Left lobe of liver (tissue), 2 donors: ENCODE measurements at regions not wholly inside any gene's neighbourhood (a gene's known extent, or its start where the extent isn't known, plus 50 kb on each side); places are given as distances from the start of the nearest gene placed in this dataset.
"Not testable (repeated sequence)": the region's sequence is repeated elsewhere in the genome, so short reads cannot be mapped to it uniquely, and the experiment has no call there.

ENCODE experiments used
- ATAC-seq: fragments of 200-7000 bp; cut with Tn5 transposase; one replicate; pipeline ENCODE4 v1.9.1; 2020; ENCODE audit warnings: mild to moderate bottlenecking, moderate library complexity
- DNase-seq: peaks from one replicate; pipeline ENCODE4 v3.0.0-alpha.2; 2020; ENCODE audit warnings: low spot score
- donor health status: DM: no; HTN: no; CAD: no; lungs with moderate emphysema.
- donor health status: DM: no; HTN: yes; CAD: no.

DNA sequence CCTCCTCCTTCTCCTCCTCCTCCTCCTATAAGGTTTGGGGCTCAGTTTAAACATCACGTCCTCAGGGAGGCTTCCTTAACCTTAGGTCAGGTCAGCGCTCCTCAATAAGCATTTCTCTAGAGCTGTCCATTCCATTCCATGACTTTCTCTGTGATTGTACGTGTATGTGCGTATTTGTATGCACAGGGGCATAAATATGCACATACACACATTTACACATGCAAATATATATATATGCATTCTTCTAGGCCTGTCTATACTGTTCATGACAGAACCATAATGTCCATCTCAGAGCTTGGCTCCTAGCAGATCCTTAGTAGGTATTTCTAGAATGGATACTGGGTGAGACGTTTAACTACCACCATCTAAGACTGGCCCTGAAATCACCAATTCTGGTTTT is 258.6 kb downstream of the STIM2 start:
- no peak for ATAC-seq

DNA sequence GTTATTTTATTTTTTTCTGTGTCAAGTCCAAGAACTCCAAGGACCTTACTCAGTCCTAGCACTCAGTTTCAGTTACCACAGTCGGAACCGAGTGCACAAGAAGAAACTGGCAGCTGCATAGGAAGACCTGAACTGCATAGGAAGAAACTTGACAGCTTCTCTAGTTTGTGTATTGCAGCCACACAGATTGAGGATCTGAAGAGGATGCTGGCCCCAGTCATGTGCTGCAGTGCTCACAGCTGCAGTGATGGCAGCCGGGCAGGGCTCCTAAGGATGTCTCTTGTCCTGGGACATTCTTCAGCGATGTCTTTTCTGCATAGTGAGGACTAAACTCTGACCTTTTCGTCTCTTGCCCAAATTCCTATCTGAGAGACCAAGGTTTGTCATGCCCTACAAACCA is 261.2 kb downstream of the STIM2 start:
- DNase-seq: no peak
- no peak for ATAC-seq

More for the DNA sequence above, 258.6 kb downstream of the STIM2 start:
- DNase-seq: no peak

DNA sequence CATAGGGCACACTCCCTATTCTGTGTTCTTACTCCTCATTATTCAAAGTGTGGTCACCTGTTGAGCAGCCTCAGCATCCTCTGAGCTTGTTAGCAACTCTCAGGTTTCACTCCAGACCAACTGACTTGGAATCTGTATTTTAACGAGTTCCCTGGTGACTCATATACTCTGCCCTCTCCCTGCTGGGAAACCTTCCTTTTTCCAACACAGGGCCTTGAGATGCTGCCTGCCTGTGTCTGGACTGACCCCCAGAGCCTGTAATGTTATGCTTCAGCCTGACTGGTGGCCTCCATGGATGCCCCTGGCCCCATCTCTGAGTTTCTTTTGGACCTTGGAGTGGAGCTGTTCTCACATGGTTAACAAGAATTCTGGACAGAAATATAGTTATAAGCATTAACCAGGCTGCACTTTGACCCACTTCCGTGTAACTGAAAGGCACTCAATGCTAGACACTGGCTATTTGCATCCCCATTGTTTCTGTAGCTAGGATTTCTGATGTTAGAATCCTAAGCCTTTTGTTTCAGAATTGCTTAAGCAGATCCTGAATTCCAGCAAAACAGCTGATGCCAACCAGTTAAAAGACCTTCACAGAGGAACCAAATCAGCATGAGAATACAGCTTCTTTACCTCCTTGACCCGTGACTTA is 262.6 kb downstream of the STIM2 start:
- DNase-seq (no peak), ATAC-seq (no peak)

DNA sequence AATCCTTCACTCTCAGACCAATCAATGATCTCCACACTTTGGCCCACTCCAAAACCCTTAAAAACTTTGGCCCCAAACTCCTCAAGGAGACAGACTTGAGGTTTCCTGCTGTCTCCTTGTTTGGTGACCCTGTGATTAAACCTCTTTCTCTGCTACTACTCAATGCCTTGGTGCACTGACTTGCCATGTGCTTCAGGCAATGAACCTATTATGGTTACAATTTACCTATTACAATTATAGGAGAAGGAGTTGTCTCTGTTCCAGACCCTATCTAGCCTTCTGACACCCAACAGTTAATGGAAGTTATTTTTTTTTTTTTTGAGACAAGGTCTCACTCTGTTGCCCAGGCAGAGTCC is 263.1 kb downstream of the STIM2 start:
- ATAC-seq (no peak), DNase-seq (no peak)

DNA sequence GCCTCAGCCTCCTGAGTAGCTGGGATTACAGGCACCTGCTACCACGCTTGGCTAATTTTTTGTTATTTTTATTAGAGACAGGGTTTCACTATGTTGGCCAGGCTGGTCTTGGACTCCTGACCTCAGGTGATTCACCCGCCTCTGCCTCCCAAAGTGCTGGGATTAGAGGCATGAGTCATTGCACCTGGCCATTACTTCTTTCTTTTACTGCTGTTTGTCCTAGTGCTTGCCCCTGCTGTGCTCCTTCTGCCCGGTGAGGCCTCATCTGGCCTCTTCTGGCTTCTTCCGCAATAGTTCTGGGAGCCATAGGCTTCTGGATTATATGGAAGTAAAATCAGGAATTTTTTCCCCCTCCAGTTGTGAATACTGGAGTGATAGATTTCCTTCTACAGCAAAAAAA is 266.3 kb downstream of the STIM2 start:
- not testable (repeated sequence) for DNase-seq, ATAC-seq

DNA sequence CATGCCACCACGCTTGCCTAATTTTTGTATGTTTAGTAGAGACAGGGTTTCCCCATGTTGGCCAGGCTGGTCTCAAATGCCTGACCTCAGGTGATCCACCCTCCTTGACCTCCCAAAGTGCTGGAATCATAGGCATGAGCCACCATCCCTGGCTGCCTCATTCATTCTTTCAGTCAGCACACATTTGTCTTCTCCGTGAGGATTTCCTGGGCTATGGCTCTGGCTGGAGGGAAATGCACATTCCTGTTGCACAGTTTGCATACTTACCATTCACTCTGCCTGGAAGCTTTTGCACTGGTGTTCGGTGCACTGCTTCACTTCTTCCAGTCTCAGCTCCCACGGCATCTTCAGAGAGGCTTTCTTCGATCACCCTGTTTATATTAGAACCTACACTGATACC is 267.8 kb downstream of the STIM2 start:
- DNase-seq (no peak), ATAC-seq (no peak)

DNA sequence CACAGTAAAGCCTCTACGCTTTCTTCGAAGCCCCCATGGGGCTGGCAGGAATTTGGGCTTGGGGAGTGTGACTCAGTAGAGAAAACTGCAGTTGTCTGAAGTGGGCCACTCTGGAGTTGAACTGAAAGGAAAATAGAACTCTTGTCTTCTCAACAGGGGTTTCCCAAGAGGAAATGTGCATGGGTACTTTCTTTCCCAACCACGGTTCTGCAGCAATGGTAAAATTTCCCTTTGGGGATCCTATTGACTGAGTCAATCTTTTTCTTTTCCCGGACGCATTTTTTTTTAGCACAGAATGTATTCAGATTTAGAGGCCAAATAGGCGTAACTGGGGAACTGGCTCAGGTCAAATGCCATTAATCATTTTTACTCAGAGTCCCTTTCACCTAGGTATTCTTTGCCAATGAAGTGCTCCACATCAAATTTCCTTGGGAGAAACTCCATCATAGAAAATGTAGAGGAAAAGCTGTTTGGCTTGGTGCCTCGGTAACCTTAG is 269.3 kb downstream of the STIM2 start:
- DNase-seq: no peak

DNA sequence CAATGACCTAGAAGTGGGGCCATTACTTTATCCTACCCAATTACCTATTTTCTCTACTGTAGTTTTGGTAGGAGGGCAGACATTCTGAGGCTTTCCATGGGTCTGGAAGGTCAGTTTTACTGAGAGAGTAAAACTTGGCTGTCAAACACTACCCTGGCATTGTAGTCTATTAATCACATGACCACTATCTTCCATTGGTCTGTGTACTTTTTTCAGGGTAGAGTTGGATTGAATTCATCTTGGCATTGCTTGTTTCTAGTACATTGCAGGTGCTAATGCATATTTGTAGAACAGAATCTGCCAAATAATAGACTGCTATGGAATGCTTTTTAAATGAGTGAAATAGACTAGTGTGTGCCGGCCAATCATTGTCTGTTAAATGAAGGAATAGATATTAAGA is 271.9 kb downstream of the STIM2 start:
- no peak for ATAC-seq

More for the DNA sequence above, 269.3 kb downstream of the STIM2 start:
- no peak for ATAC-seq

DNA sequence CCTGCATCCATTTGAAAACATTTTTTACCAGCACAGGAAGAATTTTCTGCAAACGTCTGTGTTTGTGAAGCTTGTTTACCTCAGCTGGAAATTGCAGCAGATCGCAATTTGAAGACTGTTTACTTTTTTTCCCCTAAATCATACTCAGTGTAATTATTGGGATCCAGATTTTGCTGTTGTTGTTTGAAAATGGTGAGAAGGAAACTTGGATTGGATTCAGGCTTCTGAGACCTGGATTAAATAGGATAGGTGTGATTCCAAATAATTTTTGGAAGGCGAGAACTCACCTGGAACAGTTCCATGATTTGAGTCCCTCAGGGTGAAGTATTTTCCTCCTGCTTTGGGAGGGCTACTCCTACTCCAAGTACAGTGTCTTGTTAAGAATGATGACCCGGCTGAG is 279.8 kb downstream of the STIM2 start:
- no peak for DNase-seq
- ATAC-seq: no peak

More for the DNA sequence above, 271.9 kb downstream of the STIM2 start:
- no peak for DNase-seq

DNA sequence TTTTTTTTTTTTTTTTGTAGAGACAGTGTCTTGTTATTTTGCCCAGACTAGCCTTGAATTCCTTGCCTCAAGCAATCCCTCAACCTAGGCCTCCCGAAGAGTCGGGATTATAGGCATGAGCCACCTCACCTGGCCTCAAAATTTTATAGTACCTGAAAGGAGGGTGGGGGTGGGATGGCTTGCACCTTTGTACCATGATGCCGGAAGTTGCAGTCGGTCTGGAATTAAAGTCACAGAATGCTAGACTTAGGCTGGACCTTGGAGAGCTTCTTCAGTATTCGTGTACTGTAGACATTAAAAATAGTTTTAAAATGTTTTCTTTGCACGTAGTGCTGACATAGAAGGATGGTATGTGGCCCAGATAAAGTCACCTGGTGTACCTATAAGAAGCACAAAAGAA is 280.9 kb downstream of the STIM2 start:
- DNase-seq: no peak
- no peak for ATAC-seq

DNA sequence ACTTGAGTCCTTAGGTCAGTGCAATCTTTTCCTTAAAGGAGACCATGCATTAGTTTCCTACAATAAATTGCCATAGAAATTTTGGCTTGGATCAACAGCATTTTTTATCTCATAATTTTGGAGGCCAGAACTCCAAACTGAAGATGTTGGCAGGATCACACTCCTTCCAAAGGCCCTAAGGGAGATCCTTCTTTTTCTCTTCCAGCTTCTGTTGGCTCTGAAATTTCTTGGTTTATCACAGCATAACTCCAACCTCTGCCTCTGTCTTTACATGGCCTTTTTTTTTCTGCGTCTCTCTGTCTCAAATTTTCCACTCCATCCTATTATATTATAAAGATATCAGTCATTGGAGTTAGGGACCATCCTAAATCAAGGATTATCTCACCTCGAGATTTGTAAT is 282.2 kb downstream of the STIM2 start:
- ATAC-seq: no peak

DNA sequence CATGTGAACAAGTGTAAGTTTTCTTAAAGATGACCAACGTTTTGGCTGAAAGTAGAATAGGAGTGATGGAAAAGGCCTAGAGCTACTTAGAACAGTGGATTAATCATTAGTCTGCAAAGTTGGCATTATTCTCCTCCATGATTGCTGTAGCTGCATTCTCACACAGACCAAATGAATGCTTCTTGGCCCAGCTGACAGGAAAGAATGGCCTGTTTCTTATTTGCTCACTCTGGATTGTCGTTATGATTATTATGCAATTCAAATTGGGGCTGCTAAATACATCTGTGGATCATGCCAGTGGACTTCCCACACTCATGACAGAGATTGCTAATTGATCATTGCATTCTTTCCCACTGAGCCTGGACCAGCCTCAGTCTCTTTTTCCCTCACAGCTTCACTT is 285.0 kb downstream of the STIM2 start:
- ATAC-seq (no peak), DNase-seq (no peak)

More for the DNA sequence above, 282.2 kb downstream of the STIM2 start:
- DNase-seq: no peak

DNA sequence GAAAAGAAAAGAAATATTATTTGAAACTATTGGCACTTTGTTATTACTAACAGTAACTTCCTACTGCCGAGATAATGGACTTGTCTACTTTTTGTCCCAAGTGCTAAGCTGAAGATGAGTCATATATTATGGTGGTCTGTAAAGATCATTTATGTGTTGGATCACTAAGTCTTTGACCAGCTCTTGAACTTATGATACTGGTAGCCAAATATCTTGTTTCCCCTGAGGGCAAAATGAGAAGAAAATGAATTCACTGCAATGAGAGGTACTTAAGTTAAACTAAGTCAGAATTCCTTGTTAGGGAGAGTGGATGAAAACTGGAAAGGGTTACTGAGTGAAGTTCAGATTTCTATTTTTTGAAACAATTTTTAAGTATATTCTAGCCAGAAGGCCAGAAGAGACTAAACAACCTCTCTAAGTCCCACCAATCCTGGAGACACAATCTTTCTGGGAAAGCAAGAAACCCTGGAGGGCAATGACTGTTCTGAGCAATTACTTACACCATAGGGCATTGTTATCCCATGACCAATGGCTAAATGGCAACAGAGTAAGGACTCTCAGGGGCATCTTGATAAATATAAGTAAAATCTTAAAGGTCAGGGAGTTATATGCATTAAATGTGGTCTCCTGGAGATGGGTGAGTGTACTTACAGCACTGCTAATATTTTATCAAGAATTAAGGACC is 287.7 kb downstream of the STIM2 start:
- DNase-seq (no peak), ATAC-seq (no peak)

DNA sequence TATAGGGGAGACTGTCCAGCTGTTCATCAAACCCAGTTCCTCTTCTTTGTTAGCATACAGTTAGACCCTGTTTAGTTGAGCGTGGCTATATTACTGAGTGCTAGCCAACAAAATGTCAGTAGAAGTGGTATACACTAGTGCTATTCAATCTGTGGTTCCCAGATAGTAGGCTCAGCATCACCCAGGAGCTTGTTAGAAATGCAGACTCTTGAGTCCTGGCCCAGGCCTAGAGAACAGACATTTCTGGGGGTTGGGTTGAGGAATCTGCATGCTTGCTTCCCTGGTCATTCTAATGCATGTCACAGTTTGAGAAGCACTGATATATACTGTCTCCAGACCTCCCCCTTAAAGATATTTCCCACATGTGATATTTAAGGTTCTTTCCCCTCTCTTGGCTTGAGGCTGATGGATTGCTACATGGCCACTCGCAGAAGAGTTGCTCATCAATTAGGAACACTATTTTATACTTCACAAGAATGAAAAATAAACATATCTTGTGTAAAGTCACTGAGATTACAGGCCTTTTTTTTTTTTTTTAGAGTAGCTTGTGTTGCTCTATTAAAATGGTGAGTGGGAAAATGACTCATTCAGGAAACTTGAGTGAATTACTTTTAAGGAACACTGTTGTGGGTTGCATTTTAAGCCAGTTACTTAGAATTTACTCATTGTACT is 289.0 kb downstream of the STIM2 start:
- no peak for DNase-seq
- ATAC-seq: no peak

DNA sequence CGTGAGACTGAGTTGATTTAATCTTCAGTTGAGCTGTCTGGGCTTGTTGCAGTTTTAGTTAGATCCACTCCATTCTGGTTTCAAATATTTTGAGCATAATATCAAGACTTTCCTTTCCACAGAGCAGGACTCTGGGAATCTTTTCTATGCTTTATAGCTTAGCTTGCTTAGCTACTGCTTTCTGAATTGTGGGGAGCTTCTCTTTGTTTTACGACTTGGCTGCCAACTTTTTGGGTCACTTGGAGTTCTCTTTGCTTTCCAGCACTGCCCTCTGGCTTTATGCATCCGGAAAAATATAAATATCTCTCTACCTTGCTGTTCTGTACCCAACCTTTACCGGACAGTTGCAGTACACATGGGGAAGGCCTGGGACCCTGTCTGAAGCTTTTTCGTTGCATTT is 292.1 kb downstream of the STIM2 start:
- no peak for DNase-seq
- ATAC-seq: no peak

DNA sequence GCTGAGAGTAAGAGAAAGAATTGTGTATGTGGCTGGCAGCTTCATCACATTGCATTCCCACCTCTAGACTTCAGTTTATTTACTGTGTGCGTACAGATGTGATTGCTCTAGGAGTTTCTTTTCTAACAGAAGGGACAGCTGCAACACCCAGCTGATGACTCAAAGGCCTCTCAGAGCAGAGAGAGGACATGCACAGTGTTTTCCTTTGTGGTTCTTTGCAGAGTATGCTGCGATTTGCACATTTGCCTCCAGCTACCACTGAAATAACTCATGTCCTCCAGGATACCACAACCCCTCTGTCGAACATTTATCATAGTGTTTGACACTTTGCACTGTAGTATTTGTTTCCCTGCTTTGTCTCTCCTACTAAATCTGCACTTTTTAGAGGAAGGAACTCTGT is 294.1 kb downstream of the STIM2 start:
- ATAC-seq (no peak), DNase-seq (no peak)

DNA sequence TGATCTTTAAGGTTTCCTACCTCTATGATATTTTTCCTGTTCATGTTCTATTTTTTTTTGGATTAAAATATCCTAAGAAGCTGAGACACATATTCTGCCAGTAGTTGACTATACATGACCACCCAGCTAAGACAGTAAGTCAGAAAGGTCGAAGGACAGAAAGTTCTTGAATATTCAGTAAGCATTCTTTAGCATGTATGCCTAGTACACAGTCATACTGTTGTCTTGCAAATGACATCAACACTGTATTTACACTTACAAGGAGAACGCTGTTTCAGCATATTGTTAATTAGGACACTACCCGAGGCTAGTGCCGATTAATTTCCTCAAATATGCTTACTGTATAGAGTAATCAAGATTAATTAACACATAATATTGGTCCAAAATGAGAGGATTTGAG is 300.6 kb downstream of the STIM2 start:
- DNase-seq: no peak
- ATAC-seq: no peak

DNA sequence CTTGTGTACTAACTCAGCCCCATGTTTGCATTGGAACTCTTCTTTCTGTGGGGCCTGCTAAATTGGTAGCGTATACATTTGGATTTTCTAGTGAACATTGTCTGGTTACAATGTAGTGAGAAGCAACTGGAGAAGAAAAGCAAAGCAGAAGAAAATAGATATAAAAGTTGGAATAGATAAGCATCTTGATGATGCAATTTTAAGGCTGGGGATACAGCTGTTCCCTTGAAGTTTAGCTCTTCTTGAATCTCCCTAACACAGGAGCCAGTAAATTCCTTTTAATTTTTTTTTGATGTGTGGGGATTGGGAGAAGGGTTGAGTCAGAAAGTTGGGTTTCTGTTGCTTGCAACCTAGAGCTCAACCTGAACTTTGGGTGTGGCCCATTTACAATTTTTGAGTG is 308.1 kb downstream of the STIM2 start:
- no peak for ATAC-seq

DNA sequence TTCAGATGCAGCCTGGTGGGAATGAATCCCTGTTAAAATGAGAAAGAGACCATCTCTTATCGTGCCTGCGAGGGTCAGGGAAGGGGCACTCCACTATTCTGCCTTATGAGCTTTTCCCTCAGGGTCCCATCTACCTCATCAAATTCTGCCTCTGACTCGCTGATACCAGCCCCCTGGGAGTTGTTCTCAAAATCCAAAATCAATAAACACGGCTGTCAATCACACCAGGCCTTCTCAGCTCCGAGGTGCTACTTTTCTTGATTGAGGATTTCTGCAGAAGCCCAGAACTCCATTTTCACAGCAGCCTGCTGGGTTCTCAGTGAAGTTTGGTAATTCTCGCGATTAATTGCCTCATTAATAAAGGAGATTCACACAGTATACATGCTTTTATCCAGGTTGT is 312.6 kb downstream of the STIM2 start:
- ATAC-seq: no peak

More for the DNA sequence above, 308.1 kb downstream of the STIM2 start:
- DNase-seq: no peak

DNA sequence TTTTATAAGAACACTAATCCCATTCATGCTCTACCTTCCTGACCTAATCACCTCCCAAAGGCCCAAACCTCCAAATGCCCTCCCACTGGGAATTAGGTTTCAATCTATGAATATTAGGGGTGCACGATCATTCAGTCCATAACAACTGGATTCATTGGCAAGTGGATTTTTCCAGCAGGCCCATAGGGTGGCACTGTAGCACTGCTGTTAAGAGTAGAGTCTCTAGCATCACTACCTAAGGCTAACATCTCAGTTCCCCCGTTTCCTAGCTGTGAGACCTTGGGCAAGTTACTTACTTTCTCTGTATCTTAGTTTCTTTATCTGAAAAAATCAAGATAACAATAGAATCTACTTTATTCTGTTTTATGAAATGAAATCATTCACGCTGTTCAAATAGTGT is 315.8 kb downstream of the STIM2 start:
- DNase-seq: no peak

More for the DNA sequence above, 312.6 kb downstream of the STIM2 start:
- no peak for DNase-seq

DNA sequence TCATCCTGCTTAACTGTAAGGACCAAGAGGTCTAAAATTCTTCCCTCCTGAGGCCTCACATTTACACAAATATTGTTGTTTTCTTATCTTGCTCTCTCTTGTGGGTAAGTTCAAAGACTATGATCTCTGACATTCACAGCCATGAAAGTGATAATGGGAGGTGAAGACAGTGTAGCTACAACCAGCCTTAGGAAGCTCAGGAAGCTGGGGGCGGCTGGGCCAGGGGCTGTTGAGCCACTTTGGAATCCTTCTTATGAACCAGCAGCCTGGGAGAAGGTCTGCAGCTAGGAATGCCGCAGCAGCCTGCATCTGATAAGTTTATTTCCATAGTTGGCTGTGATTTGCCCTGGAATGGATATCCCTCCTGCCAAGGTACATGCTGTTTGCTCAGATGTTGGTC is 316.2 kb downstream of the STIM2 start:
- no peak for DNase-seq
- no peak for ATAC-seq

More for the DNA sequence above, 315.8 kb downstream of the STIM2 start:
- peak; percentile 33 for ATAC-seq

DNA sequence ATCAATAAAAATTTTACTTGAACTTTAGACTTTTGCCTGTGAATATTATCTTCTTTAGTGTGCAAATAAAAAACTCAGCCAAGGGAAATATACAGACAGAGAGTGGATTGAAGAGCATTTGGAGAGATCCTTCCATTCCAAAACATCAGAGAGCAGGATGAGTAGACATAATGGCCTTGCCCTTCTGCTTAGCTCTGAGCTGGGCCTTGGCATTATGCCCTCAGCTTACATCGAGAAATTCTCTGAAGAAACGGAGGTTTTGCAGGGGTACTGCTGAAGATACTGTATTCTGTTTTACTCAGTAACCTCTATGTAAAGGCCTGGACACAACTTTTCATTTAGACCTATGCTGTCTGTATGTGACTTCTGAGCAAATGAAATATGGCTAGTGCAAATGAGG is 317.4 kb downstream of the STIM2 start:
- ATAC-seq (no peak), DNase-seq (no peak)
